Hematopoietic multipotent progenitor cell treated with erythropoietin and hydrocortisone succinate and interleukin-3 and kit ligand, for 6 days (in vitro differentiated cells): ENCODE measurements at regions not wholly inside any gene's neighbourhood (a gene's known extent, or its start where the extent isn't known, plus 50 kb on each side); places are given as distances from the start of the nearest gene placed in this dataset.

ENCODE experiments used
- DNase-seq: peaks from one replicate; pipeline ENCODE4 v3.0.0-alpha.2; 2015

GRCh38 chr5:179422908-179423481, 77.7 kb upstream of the ADAMTS2 start:
- DNase-seq = no peak

DNA sequence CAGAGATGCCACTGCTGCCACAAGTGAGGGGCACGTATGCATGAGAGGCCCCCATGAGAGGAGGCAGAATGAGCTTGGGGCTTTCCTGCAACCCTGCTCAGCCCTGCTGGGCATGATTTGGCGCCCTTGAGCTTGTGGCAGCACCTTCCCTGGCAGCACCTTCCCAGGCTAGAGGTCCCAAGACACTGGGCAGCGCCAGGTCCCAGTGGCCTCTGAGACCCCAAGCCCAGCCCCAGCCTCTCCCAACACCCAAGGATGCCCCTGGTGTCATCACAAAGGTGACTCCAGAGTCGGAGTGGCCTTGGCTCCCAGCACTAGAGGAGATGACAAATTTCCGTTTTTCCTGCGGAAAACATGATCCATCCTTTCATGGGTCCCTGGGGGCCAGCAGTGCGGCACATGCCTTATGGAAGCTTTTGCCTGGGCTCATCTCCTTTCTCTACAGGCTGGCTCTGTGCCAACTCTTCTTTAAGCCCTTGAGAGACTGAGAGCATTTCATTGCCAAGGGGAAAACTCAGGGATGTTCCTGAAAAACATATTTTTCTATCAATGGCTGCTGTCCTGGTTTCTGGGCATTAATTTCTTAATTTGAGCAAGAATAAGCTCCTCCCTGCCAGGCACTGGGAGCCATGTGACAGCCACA, 77.1 kb upstream of the ADAMTS2 start:
- no peak for DNase-seq

GRCh38 chr5:179421144-179421901, 76.1 kb upstream of the ADAMTS2 start:
- no peak for DNase-seq

- no peak for DNase-seq
These were observed 75.2 kb upstream of the ADAMTS2 start for GRCh38 chr5:179420476-179420875.

DNA sequence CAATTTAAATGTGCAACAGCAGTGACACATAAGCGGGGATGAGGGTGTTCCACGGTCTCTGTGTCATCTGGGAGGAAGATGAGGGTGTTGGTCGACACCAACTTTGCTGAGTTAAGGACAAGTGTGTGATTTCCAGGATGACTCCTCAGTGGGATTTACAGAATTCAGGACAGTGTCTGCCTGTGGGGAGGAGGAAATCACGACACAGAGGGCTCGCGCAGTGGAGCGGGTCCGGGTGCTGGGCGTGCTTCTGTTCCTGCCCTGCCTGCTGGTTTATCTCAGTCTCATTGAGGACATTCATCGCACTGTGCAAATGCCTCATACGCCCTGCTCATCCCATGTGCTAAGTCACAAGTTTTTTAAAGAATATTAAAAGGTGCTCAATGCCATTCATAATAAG, 73.7 kb upstream of the ADAMTS2 start:
- DNase-seq = no peak

- no peak for DNase-seq
These were observed 72.4 kb upstream of the ADAMTS2 start for GRCh38 chr5:179417696-179418095.

DNA sequence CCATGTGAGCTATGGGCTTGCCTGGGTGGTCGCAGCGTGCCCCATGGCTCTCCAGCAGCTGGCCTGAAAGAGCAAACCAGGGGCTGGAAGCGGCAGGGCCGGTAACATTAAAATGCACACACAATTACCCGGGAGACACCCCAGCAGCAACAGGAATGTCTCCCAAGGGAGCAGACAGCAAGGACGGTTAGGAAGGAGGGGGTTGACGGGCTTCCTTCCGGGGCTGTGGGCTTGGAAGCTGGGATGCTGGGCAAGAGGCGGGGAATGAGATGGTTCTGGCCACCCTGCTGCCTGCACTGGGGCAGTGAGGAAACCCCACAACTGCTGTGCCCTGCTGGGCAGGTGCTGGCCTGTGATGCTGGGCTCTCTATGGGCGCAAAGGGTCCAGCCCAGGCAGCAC, 71.8 kb upstream of the ADAMTS2 start:
- DNase-seq = no peak

GRCh38 chr5:179416114-179416822, 71.0 kb upstream of the ADAMTS2 start:
- no peak for DNase-seq

- no peak for DNase-seq
These were observed 70.2 kb upstream of the ADAMTS2 start for GRCh38 chr5:179415291-179416060.

GRCh38 chr5:179414459-179415261, 69.4 kb upstream of the ADAMTS2 start:
- DNase-seq = no peak

DNA sequence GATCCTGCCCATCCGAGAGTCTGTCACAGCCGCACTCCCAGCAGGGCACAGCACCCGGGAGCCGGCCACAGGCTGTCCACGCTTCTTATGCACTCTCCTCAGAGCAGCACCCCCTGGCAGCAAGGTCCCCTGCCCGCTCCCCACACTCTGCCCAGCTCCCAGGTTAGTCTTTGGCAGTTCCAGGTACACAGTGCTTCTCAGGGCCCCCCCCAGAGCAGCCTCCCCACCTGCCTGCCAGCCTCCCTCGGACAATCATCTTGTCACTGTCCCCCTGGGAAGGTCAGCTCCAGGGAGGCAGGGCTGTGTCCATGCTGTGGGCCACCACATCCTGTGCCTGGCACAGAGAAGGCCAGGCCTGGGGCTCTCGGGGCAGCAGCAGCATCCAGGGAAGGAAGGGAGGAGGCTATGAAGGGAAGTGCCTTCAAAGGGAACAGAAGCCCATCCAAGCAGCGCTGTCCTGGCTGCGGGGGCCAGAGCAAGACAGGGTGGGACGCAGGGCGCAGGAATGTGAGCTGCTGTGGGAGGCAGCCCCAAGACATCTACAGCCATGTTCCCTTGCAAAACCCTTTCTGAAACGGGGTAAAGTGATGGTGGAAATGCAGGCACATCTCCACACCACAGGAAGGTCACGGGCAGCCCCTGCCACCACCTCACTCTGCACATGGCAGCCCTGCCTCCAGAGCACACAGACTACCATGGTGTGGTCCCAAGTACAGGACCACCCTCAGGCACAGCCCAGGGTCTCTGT, 68.6 kb upstream of the ADAMTS2 start:
- no peak for DNase-seq

DNA sequence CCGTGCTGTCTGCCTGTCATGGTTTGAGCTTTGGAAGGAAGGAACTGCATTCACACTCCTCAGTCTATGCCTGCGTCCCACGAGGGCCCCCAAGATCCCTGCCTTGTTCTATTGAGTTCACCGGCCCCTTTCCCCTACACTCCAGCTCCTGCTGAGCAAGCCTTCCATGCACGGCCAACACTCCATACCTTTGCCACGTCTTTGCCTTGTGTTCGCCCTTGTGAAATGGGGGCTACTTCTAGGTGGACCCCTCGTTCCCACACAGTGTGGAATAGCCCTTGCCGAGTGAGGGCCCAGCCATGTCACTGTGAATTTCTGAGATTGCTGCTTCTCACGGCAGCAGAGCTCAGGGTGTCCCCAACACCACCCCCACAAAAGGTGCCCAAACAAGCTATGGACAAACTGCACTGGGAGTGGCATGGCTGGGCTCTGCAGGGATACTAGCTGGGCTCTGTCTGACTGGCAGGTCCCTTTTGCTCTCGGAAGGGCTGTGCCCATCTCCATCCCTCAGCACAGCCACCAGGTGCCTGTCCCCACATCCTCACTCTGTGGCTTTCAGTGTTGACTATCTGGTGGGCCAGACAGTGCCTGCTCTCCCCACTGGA, 67.9 kb upstream of the ADAMTS2 start:
- DNase-seq = no peak

- no peak for DNase-seq
These were observed 66.0 kb upstream of the ADAMTS2 start for GRCh38 chr5:179411161-179411841.

DNA sequence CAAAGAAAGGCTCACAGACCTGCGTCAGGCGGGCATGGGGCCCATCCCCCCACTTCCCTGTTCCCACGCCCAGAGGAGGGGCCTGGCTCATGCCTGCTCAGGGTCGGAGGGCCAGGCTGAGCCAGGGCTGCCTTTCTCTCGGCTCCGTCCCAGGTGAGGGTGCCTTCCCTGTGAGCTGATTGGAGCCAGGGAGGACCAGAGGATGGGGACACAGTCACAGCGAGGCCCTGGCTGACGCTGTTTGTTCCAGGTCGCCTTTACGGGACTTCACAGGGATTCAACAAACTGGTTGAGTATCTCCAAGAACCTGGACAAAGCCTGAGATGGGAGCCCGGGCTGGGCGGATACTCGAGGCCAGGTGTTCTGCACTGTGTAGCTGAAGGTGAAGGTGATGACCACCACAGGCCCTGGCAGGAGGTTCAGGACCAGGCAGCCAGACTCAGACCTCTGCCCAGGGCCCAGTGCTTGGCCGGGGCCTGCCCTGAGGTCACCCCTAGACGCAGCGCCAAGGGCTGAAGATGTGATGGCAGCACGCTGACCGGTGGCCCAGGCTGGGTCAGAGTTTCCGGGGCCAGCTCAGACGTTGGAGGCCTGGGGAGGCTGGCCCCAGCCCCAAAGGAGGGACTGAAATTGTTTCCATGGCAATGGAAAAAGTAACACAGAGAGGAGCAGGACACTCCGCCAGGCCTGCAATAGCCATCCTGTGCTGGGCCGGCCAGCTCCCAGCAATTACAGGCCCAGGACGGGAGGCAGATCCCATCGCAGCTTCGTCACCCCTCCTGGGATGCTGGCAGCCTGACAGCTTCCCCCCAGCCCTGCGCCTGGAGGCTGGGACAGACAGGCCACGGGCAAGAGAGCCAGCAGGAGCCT, 65.3 kb upstream of the ADAMTS2 start:
- DNase-seq = no peak

DNA sequence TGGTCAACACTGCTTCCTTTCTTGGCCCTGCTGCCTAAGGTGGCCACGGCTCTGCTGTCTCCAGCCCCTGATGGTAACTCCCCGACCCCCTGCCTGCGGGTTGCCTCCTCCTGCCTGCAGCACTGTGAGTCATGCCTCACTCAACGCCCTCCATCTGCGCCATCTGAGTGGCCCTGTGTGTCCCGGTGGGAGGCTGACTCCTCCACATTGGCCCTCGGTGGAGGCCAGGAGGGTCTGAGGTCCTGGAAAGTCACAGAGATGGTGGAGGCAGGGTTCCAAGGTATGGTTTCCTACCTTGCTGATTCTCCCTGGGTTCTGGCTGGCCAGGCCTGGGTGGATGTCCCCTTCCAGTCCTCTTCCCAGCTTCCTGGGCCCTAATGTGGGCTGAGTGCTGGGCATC, 64.5 kb upstream of the ADAMTS2 start:
- DNase-seq = no peak

DNA sequence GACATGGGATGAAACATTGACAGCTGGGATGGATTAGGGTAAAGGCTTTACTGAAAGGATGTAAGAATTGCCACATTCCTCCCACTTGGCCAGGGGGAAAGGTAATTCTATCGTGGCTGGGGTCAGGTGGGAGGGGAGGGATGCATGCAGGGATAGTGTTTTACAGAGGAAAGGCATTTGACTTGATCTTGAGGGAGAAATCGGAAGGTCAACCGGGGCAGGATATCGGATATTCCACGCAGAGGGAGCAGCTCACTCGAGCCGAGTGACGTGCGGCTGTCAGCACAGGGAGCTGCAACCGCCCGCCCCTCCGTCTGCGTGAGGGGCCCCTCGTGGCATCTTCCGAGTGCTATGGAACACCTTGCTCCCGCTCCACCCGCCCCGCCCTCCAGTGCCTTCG, 63.4 kb upstream of the ADAMTS2 start:
- DNase-seq = no peak

DNA sequence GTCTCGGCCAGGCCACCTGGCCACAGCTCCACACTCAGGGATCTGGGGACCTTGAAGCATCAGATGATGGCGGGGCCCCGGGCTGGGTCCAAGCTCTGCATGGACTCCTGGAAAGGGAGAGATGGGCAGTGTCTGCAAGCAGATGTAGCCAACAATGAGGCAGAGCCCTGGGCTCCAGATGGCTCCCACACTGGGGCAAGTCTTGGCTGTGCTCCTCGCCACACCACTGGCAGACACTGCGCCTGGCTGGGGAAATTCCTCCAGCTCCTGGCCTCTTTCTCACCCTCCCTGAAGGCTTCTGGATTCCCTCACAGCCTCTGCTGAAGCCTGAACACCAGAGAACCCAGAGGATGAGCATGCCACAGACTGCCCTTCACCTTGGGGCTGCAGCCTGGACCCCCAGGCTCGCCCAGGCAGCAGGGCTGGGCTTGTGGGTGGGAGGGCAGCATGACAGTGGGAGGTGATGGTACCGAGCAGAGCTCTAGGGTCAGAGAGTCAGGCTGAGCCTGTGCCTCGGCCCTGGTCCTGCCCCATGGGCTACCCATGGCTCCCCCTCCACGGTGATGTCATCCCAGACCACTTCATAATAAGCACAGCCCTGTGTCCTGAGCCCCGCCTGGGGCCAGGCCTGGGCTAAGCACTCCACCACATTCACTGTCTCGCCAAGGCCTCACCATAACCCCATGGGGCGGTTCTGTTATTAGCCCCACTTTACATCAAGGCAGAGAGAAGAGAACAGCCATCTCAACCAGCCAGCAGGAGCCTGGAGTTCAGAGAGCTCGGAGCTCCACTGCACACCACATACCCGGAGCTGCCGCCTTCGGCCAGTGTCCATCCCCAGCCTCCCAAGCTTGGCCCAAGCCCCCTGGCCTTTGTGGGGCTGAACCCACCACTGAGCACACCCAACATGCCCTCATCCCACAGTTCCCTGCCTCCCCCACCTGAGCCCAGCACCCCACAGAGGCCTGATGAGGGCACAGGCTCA, 62.2 kb upstream of the ADAMTS2 start:
- no peak for DNase-seq
